ENCODE measurements at regions not wholly inside any gene's neighbourhood (a gene's known extent, or its start where the extent isn't known, plus 50 kb on each side); places are given as distances from the start of the nearest gene placed in this dataset.
A peak's percentile ranks its signal among the peaks of the same experiment; 100 is the strongest.

- H3K27me3 Mint-ChIP-seq (ENCODE audit: low read depth in 3 of 3) = peaks cover 0 to 2% (median 0%) of the 10 kb centered on the region in 3 donors
- no peak for TF ChIP-seq CTCF (IDR thresholded peaks at IDR 0.05)
- H3K9me3 ChIP-seq (replicated peaks in 1 of 2; ENCODE audit: control insufficient read depth in 1 of 2, insufficient read depth in 1 of 2, low read length in 2 of 2) = no peaks in the 10 kb centered on the region
- H4K20me1 ChIP-seq (ENCODE audit: insufficient read depth, low read length) = no peaks in the 10 kb centered on the region
- no peak overlapping the region for H3K9ac ChIP-seq (ENCODE audit: insufficient read depth, low read length, poor library complexity, severe bottlenecking)
- no CpG with 5 or more reads among the region's 4 CpGs for WGBS (ENCODE audit: insufficient coverage)
- no peak for DNase-seq
- intact Hi-C loops (cut with micrococcal nuclease) = no loop called here
- H3K9me3 Mint-ChIP-seq = peaks cover 0 to 2% (median 0%) of the 10 kb centered on the region in 7 donors
- H3K4me3 Mint-ChIP-seq = no peak overlapping the region
- no peaks in the 10 kb centered on the region for H3K79me2 ChIP-seq (ENCODE audit: insufficient read depth, low read length)
- H3K4me3 ChIP-seq (replicated peaks in 1 of 3; ENCODE audit: low read depth in 2 of 3, low read length in 3 of 3) = no peak overlapping the region
- no peaks in the 10 kb centered on the region for H3K27me3 ChIP-seq (ENCODE audit: control insufficient read depth in 2 of 2, insufficient read depth in 2 of 2, low read length in 2 of 2)
- H3K36me3 Mint-ChIP-seq = no peaks in the 10 kb centered on the region
- H3K4me2 ChIP-seq (replicated peaks; ENCODE audit: extremely low read depth, low read length, poor library complexity, severe bottlenecking) = no peak overlapping the region
- H3K27ac ChIP-seq (ENCODE audit: low read depth in 1 of 2, low read length in 2 of 2) = no peak overlapping the region
- no peaks in the 10 kb centered on the region for H3K36me3 ChIP-seq (replicated peaks in 1 of 2; ENCODE audit: control insufficient read depth in 1 of 2, insufficient read depth in 2 of 2, low read length in 2 of 2)
- H3K4me1 ChIP-seq (ENCODE audit: control insufficient read depth in 1 of 2, insufficient read depth in 2 of 2, low read length in 2 of 2) = no peaks in the 10 kb centered on the region
- no peak overlapping the region for H2AFZ ChIP-seq (ENCODE audit: insufficient read depth, low read depth, low read length, poor library complexity, severe bottlenecking)
- H3K27ac Mint-ChIP-seq = no peak overlapping the region
- H3K4me1 Mint-ChIP-seq = peaks cover 16% of the 10 kb centered on the region
Measured at GRCh38 chr5:165360366-165360765, 1854.9 kb downstream of the MAT2B start.

GRCh38 chr5:165360784-165361542, 1855.5 kb downstream of the MAT2B start:
- Mint-ChIP-seq H3K9me3 (peaks cover 0 to 2% (median 0%) of the 10 kb centered on the region in 7 donors), H3K4me1 (peaks cover 16% of the 10 kb centered on the region), H3K36me3 (no peaks in the 10 kb centered on the region), H3K27me3 (ENCODE audit: low read depth in 3 of 3) (peaks cover 0 to 2% (median 0%) of the 10 kb centered on the region in 3 donors), H3K4me3 (no peak overlapping the region), H3K27ac (no peak overlapping the region)
- Histone ChIP-seq H3K9ac (ENCODE audit: insufficient read depth, low read length, poor library complexity, severe bottlenecking) (no peak overlapping the region), H3K4me2 (replicated peaks; ENCODE audit: extremely low read depth, low read length, poor library complexity, severe bottlenecking) (no peak overlapping the region), H3K9me3 (replicated peaks in 1 of 2; ENCODE audit: control insufficient read depth in 1 of 2, insufficient read depth in 1 of 2, low read length in 2 of 2) (no peaks in the 10 kb centered on the region), H3K27ac (ENCODE audit: low read depth in 1 of 2, low read length in 2 of 2) (no peak overlapping the region), H2AFZ (ENCODE audit: insufficient read depth, low read depth, low read length, poor library complexity, severe bottlenecking) (peak overlapping the region; percentile 15), H4K20me1 (ENCODE audit: insufficient read depth, low read length) (no peaks in the 10 kb centered on the region), H3K4me3 (replicated peaks in 1 of 3; ENCODE audit: low read depth in 2 of 3, low read length in 3 of 3) (no peak overlapping the region), H3K27me3 (ENCODE audit: control insufficient read depth in 2 of 2, insufficient read depth in 2 of 2, low read length in 2 of 2) (no peaks in the 10 kb centered on the region), H3K4me1 (ENCODE audit: control insufficient read depth in 1 of 2, insufficient read depth in 2 of 2, low read length in 2 of 2) (no peaks in the 10 kb centered on the region), H3K36me3 (replicated peaks in 1 of 2; ENCODE audit: control insufficient read depth in 1 of 2, insufficient read depth in 2 of 2, low read length in 2 of 2) (no peaks in the 10 kb centered on the region), H3K79me2 (ENCODE audit: insufficient read depth, low read length) (no peaks in the 10 kb centered on the region)
- TF ChIP-seq CTCF (IDR thresholded peaks at IDR 0.05) = no peak
- no peak for DNase-seq
- WGBS (ENCODE audit: insufficient coverage) = 0% methylated on average over 1 of the region's 9 CpGs
- intact Hi-C loops (cut with micrococcal nuclease) = no loop called here

Measured in CD14-positive monocyte (primary cell).